Gastrocnemius medialis (tissue), 4 donors: ENCODE measurements at regions not wholly inside any gene's neighbourhood (a gene's known extent, or its start where the extent isn't known, plus 50 kb on each side); places are given as distances from the start of the nearest gene placed in this dataset.

Experiments used
- POLR2A ChIP-seq, 2 donors: fragments of 450-650 bp; IDR thresholded peaks; one replicate each; pipeline ENCODE4 v1.6.1; 2017; ENCODE audit warnings: antibody characterized with exemption in 2 of 2, mild to moderate bottlenecking in 2 of 2, moderate library complexity in 2 of 2
- TF ChIP-seq, protein P1 (sequence below), 5 experiments: fragments of 450-650 bp in 3 of 5; fragments of 200-600 bp in 2 of 5; sonication (generic) in 2 of 5; IDR thresholded peaks in 4 of 5; conservative IDR thresholded peaks in 1 of 5; 1 replicate in 4 of 5; 2 replicates in 1 of 5; pipeline ENCODE4 v1.5.1; 2016 to 2019; ENCODE audit warnings: antibody characterized with exemption in 5 of 5, mild to moderate bottlenecking in 3 of 5, moderate library complexity in 3 of 5

- TF ChIP-seq, protein P1, sequence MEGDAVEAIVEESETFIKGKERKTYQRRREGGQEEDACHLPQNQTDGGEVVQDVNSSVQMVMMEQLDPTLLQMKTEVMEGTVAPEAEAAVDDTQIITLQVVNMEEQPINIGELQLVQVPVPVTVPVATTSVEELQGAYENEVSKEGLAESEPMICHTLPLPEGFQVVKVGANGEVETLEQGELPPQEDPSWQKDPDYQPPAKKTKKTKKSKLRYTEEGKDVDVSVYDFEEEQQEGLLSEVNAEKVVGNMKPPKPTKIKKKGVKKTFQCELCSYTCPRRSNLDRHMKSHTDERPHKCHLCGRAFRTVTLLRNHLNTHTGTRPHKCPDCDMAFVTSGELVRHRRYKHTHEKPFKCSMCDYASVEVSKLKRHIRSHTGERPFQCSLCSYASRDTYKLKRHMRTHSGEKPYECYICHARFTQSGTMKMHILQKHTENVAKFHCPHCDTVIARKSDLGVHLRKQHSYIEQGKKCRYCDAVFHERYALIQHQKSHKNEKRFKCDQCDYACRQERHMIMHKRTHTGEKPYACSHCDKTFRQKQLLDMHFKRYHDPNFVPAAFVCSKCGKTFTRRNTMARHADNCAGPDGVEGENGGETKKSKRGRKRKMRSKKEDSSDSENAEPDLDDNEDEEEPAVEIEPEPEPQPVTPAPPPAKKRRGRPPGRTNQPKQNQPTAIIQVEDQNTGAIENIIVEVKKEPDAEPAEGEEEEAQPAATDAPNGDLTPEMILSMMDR (IDR thresholded peaks at IDR 0.05 in 4 of 5, conservative IDR thresholded peaks at IDR 0.05 in 1 of 5), result no peak
- TF ChIP-seq POLR2A (IDR thresholded peaks at IDR 0.05), result no peak
Observed at GRCh38 chr6:133026705-133027104, 212.3 kb downstream of the RPS12 start.
